IPS-NIHi7 (cell line): ENCODE measurements at regions not wholly inside any gene's neighbourhood (a gene's known extent, or its start where the extent isn't known, plus 50 kb on each side); places are given as distances from the start of the nearest gene placed in this dataset.

Experiments used
- DNase-seq: peaks from one replicate; pipeline ENCODE4 v3.0.0; 2012; ENCODE audit warnings: mixed read lengths; ENCODE audit errors: extremely low spot score

- DNase-seq = no peak
Measured at GRCh38 chr12:97177481-97177880, 270.4 kb downstream of the NEDD1 start.

GRCh38 chr12:97181571-97182265 lies 274.7 kb downstream of the NEDD1 start:
- DNase-seq = no peak

- DNase-seq = no peak
Measured at GRCh38 chr12:97182769-97183168, 275.7 kb downstream of the NEDD1 start.

DNA sequence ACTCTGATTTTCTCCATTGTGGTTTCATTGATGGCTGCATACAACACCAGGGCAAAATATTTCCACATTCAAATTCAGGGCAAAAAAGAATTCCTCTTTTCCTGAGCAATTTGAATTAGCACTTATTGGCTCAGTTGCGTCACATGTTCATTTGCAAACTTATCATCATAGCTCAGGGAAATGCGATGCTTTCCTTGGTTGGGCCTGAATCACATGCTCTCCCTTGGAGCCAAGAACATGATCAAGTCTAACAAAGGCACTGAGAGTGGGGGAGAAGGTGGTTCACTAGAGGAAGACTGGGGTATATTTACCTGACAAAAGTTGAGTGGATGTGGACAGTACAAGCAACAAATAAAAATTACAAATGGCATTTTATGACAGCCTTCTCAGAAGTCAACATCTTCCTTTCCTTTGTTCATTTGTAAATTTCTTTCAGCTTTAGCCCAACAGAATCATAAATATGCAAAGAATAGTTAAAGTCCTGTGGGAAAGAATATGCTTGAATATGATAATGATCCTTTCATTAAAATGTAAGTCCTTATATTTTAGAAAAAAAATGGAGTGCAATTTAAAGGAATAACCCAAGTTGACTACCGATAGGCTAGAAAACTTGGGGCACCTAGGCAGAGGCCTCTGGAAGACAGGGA lies 277.2 kb downstream of the NEDD1 start:
- no peak for DNase-seq

DNA sequence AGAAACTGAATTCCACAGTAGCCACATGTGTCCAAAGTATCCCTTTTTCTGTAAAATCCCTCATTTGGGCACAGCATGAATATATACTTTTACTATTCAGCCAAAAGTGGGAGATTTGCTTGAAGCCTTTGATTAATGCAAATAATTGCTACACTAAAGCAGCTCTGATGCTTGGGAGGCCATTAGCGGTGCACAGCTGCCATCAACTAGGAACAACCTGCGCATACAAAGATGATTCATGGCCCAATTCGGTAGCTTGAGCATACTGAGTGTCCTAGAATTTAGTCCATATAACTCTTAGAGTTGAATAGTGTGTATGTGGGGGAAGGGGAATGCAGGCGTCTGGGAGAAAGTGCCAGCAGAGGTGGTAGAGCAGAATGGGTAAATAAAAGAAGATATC lies 277.0 kb upstream of the RMST start:
- DNase-seq = no peak

GRCh38 chr12:97194546-97194945 lies 268.1 kb upstream of the RMST start:
- no peak for DNase-seq

GRCh38 chr12:97200181-97200580 lies 262.4 kb upstream of the RMST start:
- no peak for DNase-seq

- DNase-seq = no peak
Measured at GRCh38 chr12:97203408-97203807, 259.2 kb upstream of the RMST start.

GRCh38 chr12:97209997-97210396 lies 252.6 kb upstream of the RMST start:
- DNase-seq = no peak

DNA sequence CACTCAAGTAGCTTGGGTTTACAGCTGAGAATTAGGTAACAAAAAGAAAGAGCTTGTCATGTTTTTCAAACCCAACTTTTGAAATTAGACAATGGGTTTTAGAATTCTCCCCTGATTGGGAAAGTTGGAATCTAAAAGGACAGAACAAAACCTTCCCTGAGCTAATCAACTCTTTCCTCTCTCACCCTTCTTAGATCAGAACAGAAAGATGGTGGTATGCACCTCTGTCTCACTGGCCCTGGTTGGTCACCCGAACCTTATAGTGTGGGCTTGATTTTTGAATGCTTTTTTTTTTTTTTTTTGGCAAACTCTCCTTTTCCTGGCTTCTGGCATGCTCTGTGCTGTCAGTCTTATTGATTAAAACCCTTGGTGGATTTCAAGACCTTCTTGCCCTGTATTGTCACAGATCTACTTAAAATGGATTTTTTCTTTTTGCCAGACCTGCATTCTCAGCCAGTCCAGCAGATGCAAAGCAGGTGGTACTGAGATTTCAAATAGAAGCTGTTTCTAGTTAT lies 251.1 kb upstream of the RMST start:
- DNase-seq = no peak

GRCh38 chr12:97216848-97217247 lies 245.8 kb upstream of the RMST start:
- DNase-seq = no peak

DNA sequence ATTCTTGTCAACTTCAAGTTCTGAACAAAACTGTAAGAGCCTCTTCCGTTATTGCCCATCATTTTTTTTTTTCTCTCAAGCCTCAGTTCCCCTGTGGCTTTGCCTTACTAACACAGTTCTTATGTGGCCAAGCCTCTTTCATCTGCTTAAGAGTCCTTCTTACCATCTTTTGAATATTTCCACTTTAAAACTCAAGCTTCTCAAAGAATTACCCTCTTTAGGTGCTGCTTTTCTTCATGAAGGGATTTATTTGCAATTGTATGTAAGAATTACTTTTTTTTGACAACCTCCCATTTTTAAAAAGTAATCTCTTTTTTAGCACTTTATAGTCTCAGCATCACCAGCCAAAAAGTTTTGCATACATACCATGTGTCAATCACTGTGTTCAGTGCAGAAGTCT lies 240.2 kb upstream of the RMST start:
- DNase-seq = no peak

DNA sequence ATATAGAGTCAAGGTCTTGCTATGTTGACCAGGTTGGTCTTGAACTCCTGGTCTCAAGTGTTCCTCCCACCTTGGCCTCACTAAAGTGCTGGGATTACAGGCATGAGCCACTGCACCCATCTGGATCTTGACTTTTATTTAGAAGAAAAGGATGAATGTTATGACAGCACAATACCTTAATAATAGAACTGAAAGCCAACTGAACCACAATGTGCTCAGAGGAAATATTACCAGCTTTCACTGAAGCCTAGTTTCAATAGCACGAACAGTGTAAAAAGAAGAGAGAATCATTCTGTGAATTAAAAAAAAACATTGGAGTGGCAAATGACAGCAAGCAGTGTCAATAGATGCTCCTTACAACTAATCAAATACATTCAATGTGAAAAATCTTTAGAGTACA lies 239.2 kb upstream of the RMST start:
- no peak for DNase-seq

DNA sequence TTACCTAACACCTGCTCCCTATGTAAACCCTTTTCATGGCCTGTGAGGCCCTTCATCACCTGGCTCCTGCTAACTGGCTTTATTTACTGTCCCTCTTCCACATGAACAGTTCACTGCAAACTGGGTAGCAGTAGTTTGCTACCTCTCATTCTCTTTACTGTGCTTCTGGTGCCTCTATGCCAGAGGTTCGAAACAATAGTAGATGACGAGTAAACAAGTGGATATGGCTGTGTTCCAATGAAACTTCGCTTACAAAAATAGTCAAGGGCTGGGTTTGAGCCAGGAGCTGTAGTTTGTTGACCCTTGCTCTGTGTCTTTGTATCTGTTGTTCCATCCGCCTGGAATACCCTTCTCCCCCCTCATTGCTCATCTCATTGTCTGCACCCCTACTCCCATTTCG lies 233.6 kb upstream of the RMST start:
- no peak for DNase-seq

DNA sequence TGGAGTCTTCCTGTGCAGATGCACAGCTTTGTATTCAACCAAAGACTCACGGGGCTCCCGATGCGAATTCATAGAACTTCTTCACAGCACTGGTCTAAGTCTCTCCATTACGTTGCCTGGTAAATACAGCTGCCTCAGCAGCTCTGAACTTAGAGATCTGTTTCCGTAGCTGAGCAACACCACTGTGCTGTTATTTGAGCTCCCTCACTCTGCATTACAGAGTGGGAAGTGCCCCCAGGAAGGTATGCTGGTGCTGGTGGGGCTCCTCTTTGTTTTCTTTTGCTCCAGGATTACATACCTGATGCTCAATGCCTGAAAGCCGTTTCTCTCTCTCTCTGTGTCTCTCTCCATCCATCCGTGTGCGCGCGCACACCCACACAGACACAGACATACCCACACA lies 227.5 kb upstream of the RMST start:
- DNase-seq = peak; percentile 64

DNA sequence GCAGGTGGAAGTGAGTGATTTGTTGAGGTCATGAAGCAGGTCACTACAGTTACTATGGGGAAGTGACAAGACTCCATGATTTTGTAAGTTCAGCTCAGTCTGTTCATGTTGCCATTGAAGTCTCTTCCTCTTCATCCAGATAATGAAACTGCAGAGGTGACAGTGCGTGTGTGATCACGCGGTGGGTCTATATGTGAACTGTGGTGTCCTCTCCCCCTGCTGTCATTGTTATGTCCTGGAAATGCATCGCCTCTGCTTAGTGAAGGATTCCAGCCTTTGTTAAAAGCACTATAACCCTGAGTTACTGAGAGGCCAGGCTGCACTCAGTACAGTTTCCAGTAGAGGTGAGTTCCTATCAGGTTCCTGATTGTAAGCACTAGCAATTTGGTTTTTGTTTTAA lies 216.2 kb upstream of the RMST start:
- no peak for DNase-seq

GRCh38 chr12:97250483-97250882 lies 212.1 kb upstream of the RMST start:
- no peak for DNase-seq

- DNase-seq = no peak
Measured at GRCh38 chr12:97257726-97258125, 204.9 kb upstream of the RMST start.

- DNase-seq = no peak
Measured at GRCh38 chr12:97259098-97259497, 203.5 kb upstream of the RMST start.

DNA sequence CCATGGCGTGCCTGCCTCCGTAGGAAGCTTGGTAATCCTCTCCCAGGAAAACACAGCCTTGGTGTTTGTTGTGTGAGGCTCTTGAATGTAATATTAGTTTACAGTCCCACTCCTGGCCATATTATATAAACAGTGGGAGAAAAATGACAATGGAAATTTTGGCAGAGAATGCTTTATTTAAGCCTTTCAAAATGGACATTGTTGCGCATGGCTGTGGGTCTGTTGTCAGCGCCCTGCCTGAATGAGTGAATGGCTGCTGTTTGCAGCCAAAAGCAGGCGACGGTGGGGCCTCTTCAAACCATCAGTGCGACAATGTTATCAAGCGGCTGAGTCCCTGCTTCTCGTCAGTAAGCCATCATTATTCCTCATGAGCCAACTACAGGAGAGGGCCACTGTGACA lies 201.8 kb upstream of the RMST start:
- no peak for DNase-seq

GRCh38 chr12:97267166-97267565 lies 195.4 kb upstream of the RMST start:
- no peak for DNase-seq

DNA sequence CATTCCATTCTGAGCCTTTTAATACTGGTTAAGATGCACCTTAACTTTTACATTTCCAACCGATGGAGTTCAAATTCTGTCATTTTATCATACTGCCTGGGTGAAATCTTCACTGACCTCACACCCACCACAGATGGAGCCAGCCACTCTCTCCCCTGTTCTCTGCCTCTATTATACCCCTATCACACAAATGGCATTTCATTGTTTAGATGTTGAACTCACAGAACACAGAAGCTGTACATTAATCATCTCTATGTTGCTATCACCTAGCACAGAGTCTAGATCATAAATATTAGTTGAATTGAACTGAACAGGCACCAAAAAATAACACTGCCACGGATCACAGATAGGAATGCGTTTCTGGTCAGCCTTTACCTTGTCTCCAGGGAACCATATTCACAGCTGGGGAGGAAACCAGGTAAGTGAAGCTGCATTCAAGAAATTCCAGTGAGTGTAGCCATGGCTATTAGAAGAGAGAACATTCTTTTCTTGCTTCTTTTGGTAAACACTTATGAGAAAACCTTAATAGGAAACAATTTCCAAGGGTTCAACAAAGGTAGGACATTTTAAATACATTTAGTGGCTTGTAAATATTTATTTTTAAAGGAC lies 194.9 kb upstream of the RMST start:
- DNase-seq = peak; percentile 13

DNA sequence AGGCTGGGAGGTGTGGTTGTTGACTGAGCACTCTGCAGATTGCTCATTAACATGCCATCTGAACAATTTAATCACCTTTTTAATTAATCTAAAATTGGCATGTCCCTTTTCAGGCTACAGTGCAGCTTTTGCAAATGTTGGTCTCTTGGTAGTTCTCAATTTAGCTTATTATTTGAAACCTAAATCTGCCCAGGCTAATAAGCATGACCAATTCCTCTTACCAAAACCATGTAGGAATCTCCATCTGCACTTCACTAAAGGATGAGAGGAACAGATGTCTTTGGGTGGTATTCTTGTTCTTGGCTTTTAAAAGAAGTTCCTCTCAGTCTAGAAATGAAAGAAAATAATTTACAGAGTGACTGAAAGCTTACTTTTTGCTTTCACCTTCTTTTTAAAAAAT lies 190.1 kb upstream of the RMST start:
- DNase-seq = no peak
